ENCODE measurements at regions not wholly inside any gene's neighbourhood (a gene's known extent, or its start where the extent isn't known, plus 50 kb on each side); places are given as distances from the start of the nearest gene placed in this dataset.

GRCh38 chr22:22349455-22349836, 104.9 kb downstream of the VPREB1 start:
- H3K4me3 ChIP-seq (ENCODE audit: low read length), result no peak overlapping the region
- no peak for TF ChIP-seq CTCF (IDR thresholded peaks at IDR 0.05; ENCODE audit: insufficient read depth, low read depth, low read length, missing control alignments)
- DNase-seq (ENCODE audit: low read depth), result peak; percentile 32

DNA sequence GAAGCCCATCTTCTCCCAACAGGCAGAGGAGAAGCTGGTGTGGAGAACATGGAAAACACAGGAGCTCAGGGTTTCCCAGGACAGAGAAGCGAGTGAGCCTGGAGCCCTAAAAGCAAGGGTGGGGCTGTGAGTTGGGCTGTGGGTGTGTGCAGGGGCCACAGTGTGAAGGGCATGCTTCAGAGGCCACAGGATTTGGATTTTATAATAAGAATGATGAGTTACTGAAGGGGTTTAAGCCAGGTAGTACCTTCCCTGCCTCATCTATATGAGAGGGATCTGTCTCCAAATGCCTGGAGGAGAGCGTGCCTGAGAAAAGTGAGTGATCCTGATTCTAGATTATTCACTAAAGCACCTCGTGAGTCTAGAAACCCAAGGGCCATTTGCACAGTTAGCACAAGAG, 106.8 kb downstream of the VPREB1 start:
- DNase-seq (ENCODE audit: low read depth), result no peak
- no peak overlapping the region for H3K4me3 ChIP-seq (ENCODE audit: low read length)
- TF ChIP-seq CTCF (IDR thresholded peaks at IDR 0.05; ENCODE audit: insufficient read depth, low read depth, low read length, missing control alignments), result no peak

GRCh38 chr22:22352371-22352999, 107.9 kb downstream of the VPREB1 start:
- TF ChIP-seq CTCF (IDR thresholded peaks at IDR 0.05; ENCODE audit: insufficient read depth, low read depth, low read length, missing control alignments), result no peak

GRCh38 chr22:22355096-22355834, 110.7 kb downstream of the VPREB1 start:
- TF ChIP-seq CTCF (IDR thresholded peaks at IDR 0.05; ENCODE audit: insufficient read depth, low read depth, low read length, missing control alignments), result no peak
- DNase-seq (ENCODE audit: low read depth), result no peak
- no peak overlapping the region for H3K4me3 ChIP-seq (ENCODE audit: low read length)

More at GRCh38 chr22:22352371-22352999, 107.9 kb downstream of the VPREB1 start:
- H3K4me3 ChIP-seq (ENCODE audit: low read length), result no peak overlapping the region
- no peak for DNase-seq (ENCODE audit: low read depth)

DNA sequence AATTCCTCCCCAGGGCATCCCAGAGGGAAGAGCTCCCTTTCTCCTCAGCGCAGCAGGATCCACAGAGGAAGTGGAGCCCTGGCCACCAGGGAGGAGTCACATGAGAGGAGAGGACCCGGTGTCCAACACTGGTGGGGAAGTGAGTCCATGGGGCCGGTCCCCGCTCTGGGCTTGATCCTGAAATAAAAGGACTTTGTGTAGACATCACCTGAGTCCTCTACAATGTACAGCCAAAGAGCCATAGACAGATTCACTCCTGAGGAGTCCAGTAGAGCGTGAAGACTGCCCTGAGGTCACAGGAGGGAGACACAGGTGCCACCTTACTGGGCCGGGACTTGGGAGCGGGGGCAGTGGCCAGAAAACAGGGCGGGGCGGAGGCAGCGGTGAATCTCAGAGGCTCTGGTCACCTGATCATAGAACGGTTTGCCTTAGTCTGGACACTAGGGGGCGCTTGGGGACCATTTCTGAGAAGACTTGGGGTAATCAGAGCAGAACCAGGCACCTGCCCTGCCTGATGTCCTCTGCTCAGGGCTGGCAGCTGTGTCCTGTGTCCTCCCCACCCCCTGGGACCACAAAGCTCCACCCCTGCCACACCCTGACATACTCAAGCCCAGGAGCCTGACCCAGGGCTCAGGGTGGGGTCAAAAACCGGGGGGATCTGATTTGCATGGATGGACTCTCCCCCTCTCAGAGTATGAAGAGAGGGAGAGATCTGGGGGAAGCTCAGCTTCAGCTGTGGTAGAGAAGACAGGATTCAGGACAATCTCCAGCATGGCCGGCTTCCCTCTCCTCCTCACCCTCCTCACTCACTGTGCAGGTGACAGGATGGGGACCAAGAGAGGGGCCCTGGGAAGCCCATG, 112.7 kb downstream of the VPREB1 start:
- TF ChIP-seq CTCF (IDR thresholded peaks at IDR 0.05; ENCODE audit: insufficient read depth, low read depth, low read length, missing control alignments), result peak; percentile 77
- no peak overlapping the region for H3K4me3 ChIP-seq (ENCODE audit: low read length)
- peak; percentile 80 for DNase-seq (ENCODE audit: low read depth)

DNA sequence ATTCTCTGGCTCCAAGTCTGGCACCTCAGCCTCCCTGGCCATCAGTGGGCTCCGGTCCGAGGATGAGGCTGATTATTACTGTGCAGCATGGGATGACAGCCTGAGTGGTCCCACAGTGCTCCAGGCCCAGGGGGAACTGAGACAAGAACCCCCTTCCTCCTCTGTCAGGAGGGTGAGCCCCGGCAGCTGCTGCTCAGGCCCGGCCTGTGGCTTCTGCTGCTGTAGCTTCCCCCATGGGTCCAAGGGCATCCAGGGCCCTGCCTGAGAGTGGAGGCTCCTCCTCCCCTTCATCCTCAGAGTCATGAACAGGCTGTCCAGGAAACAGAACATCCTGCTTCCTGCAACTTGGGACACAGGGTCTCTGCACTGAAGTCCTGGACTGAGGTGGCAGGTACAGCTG, 113.6 kb downstream of the VPREB1 start:
- no peak for TF ChIP-seq CTCF (IDR thresholded peaks at IDR 0.05; ENCODE audit: insufficient read depth, low read depth, low read length, missing control alignments)
- no peak for DNase-seq (ENCODE audit: low read depth)
- no peak overlapping the region for H3K4me3 ChIP-seq (ENCODE audit: low read length)
